H9 (cell line): ENCODE measurements at regions not wholly inside any gene's neighbourhood (a gene's known extent, or its start where the extent isn't known, plus 50 kb on each side); places are given as distances from the start of the nearest gene placed in this dataset.

Experiments
- DNase-seq: peaks from one replicate; pipeline ENCODE4 v3.0.0-alpha.2; 2017
- H2AFZ ChIP-seq: one replicate; pipeline ENCODE4 v1.6.1; 2013; ENCODE audit warnings: mild to moderate bottlenecking, low read length, control low read depth, moderate library complexity
- H2AK5ac ChIP-seq: 2 replicates; pipeline ENCODE4 v1.6.1; 2013; ENCODE audit warnings: low read length, control low read depth, mixed read lengths; ENCODE audit not compliant: insufficient read length
- H2BK120ac ChIP-seq: one replicate; pipeline ENCODE4 v1.6.1; 2013; ENCODE audit warnings: low read depth, mild to moderate bottlenecking, low read length, control low read depth, inconsistent platforms; ENCODE audit not compliant: poor library complexity, severe bottlenecking
- H2BK12ac ChIP-seq: 2 replicates; pipeline ENCODE4 v1.6.1; 2013; ENCODE audit warnings: low read length, control low read depth, mixed read lengths, low read depth; ENCODE audit not compliant: insufficient read length
- H2BK15ac ChIP-seq: 2 replicates; pipeline ENCODE4 v1.6.1; 2013; ENCODE audit warnings: low read depth, low read length, control low read depth
- H2BK20ac ChIP-seq: one replicate; pipeline ENCODE4 v1.6.1; 2013; ENCODE audit warnings: low read depth, mild to moderate bottlenecking, low read length, control low read depth, inconsistent platforms; ENCODE audit not compliant: poor library complexity, severe bottlenecking
- H2BK5ac ChIP-seq: 2 replicates; pipeline ENCODE4 v1.6.1; 2013; ENCODE audit warnings: low read length, control low read depth, mixed read lengths; ENCODE audit not compliant: insufficient read length
- H3K14ac ChIP-seq: 2 replicates; pipeline ENCODE4 v1.6.1; 2013; ENCODE audit warnings: low read length, control low read depth; ENCODE audit not compliant: insufficient read depth
- H3K18ac ChIP-seq: 2 replicates; pipeline ENCODE4 v1.6.1; 2013; ENCODE audit warnings: low read depth, mild to moderate bottlenecking, mixed read lengths, low read length, control low read depth; ENCODE audit not compliant: insufficient read length
- H3K23ac ChIP-seq: 2 replicates; pipeline ENCODE4 v1.6.1; 2013; ENCODE audit warnings: low read length, control low read depth, mixed read lengths, low read depth; ENCODE audit not compliant: insufficient read length
- H3K23me2 ChIP-seq: 2 replicates; pipeline ENCODE4 v1.6.1; 2013; ENCODE audit warnings: low read depth, mild to moderate bottlenecking, mixed read lengths, low read length, control low read depth; ENCODE audit not compliant: insufficient read length, poor library complexity, severe bottlenecking
- H3K27ac ChIP-seq: 2 replicates; pipeline ENCODE4 v1.5.1; 2013; ENCODE audit warnings: low read length, control low read depth, mixed read lengths, low read depth; ENCODE audit not compliant: insufficient read length
- H3K27me3 ChIP-seq: 2 replicates; pipeline ENCODE4 v1.6.1; 2013; ENCODE audit warnings: low read length, control low read depth, inconsistent platforms; ENCODE audit not compliant: insufficient read depth
- H3K4ac ChIP-seq: 2 replicates; pipeline ENCODE4 v1.6.1; 2013; ENCODE audit warnings: low read depth, mild to moderate bottlenecking, control low read depth, inconsistent platforms, low read length, moderate library complexity
- H3K4me1 ChIP-seq: 2 replicates; pipeline ENCODE4 v1.6.1; 2013; ENCODE audit warnings: low read length, control low read depth, inconsistent platforms; ENCODE audit not compliant: insufficient read depth
- H3K4me2 ChIP-seq: 2 replicates; pipeline ENCODE4 v1.6.1; 2013; ENCODE audit warnings: low read length, control low read depth, mixed read lengths; ENCODE audit not compliant: insufficient read length, insufficient read depth
- H3K56ac ChIP-seq: 2 replicates; pipeline ENCODE4 v1.6.1; 2013; ENCODE audit warnings: low read depth, mild to moderate bottlenecking, mixed read lengths, low read length, control low read depth; ENCODE audit not compliant: insufficient read length
- H3K79me1 ChIP-seq: 2 replicates; pipeline ENCODE4 v1.6.1; 2013; ENCODE audit warnings: low read depth, mild to moderate bottlenecking, moderate library complexity, low read length, control low read depth, inconsistent platforms; ENCODE audit not compliant: insufficient read depth, poor library complexity, severe bottlenecking
- H3K79me2 ChIP-seq: 2 replicates; pipeline ENCODE4 v1.6.1; 2013; ENCODE audit warnings: low read length, control low read depth, inconsistent platforms; ENCODE audit not compliant: insufficient read depth
- H3K9ac ChIP-seq: 2 replicates; pipeline ENCODE4 v1.6.1; 2013; ENCODE audit warnings: low read length, control low read depth, mixed read lengths; ENCODE audit not compliant: insufficient read length; ENCODE audit errors: extremely low read depth
- H3K9me3 ChIP-seq: one replicate; pipeline ENCODE4 v1.6.1; 2013; ENCODE audit warnings: low read depth, low read length, inconsistent platforms; ENCODE audit not compliant: control insufficient read depth
- H3T11ph ChIP-seq: one replicate; pipeline ENCODE4 v1.6.1; 2013; ENCODE audit warnings: mild to moderate bottlenecking, low read length, control low read depth, inconsistent platforms
- H4K20me1 ChIP-seq: one replicate; pipeline ENCODE4 v1.6.1; 2013; ENCODE audit not compliant: control insufficient read depth, insufficient read length, insufficient read depth
- H4K5ac ChIP-seq: 2 replicates; pipeline ENCODE4 v1.6.1; 2013; ENCODE audit warnings: low read depth, mild to moderate bottlenecking, mixed read lengths, low read length, control low read depth; ENCODE audit not compliant: insufficient read length
- H4K8ac ChIP-seq: replicated peaks from 2 replicates; pipeline ENCODE4 v1.6.1; 2013; ENCODE audit warnings: low read length, control low read depth, mixed read lengths, low read depth; ENCODE audit not compliant: insufficient read length
- H4K91ac ChIP-seq: 2 replicates; pipeline ENCODE4 v1.6.1; 2013; ENCODE audit warnings: low read depth, mild to moderate bottlenecking, moderate library complexity, mixed read lengths, low read length, control low read depth; ENCODE audit not compliant: insufficient read length
- H3K27ac Mint-ChIP-seq, 3 experiments: 2 replicates in 2 of 3; 3 replicates in 1 of 3; pipeline ENCODE4 v1.8.0; 2020 to 2021; ENCODE audit warnings: mixed read lengths in 3 of 3, mild to moderate bottlenecking in 1 of 3, moderate library complexity in 1 of 3
- H3K27me3 Mint-ChIP-seq: 2 replicates; pipeline ENCODE4 v1.8.0; 2021; ENCODE audit warnings: low read depth, mild to moderate bottlenecking, moderate library complexity, mixed read lengths
- H3K36me3 Mint-ChIP-seq, 3 experiments: 2 replicates in 2 of 3; 3 replicates in 1 of 3; pipeline ENCODE4 v1.8.0; 2020 to 2021; ENCODE audit warnings: low read depth in 3 of 3, mixed read lengths in 3 of 3; ENCODE audit not compliant: insufficient read depth in 1 of 3
- H3K4me1 Mint-ChIP-seq, 2 experiments: 2 replicates each; pipeline ENCODE4 v1.8.0; 2020; ENCODE audit warnings: mixed read lengths in 2 of 2
- H3K4me3 Mint-ChIP-seq, 2 experiments: 2 replicates in 1 of 2; 3 replicates in 1 of 2; pipeline ENCODE4 v1.8.0; 2020 to 2021; ENCODE audit warnings: mild to moderate bottlenecking in 2 of 2, mixed read lengths in 2 of 2, moderate library complexity in 1 of 2
- H3K9me3 Mint-ChIP-seq, 2 experiments: 2 replicates in 1 of 2; 3 replicates in 1 of 2; pipeline ENCODE4 v1.8.0; 2020; ENCODE audit warnings: mild to moderate bottlenecking in 2 of 2, mixed read lengths in 2 of 2, moderate library complexity in 1 of 2
- WGBS: extraction: QIAGEN DNeasy Blood & Tissue Kit; methylation state at CpG from one replicate; pipeline ENCODE4 v1.1.7; 2013; ENCODE audit warnings: missing lambda C conversion rate, low lambda C conversion rate, mixed read lengths; ENCODE audit not compliant: insufficient read length; ENCODE audit errors: extremely low coverage; 5-methylcytosine and 5-hydroxymethylcytosine counted together
- TF ChIP-seq, protein P1 (sequence below): fragments of 200-600 bp; sonication (generic); conservative IDR thresholded peaks from 3 replicates; pipeline ENCODE4 v1.8.0; 2021; ENCODE audit warnings: antibody characterized with exemption, mild to moderate bottlenecking

DNA sequence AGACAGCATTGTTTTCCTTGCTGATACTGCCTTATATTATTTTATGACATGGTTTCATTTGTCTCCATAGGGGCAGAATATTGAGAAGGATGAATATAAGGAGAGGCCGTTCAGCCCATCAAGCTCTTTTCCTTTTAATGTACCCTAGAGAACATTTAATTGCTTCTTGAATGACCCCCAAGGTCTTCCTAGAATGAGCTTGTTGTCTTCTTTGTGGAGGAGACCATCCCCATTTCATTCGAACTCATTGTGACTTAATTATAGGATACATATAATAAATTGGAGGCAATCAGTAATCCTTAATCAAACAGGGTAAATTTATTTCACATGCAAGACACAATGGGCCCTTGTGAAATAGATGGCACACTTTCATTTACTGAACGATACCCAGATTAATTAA lies 231.3 kb downstream of the MDFIC start:
- Histone ChIP-seq H3K23me2 (no peaks in the 10 kb centered on the region), H3T11ph (no peak overlapping the region), H2BK15ac (no peak overlapping the region), H3K14ac (no peak overlapping the region), H2BK120ac (no peak overlapping the region), H3K9me3 (no peaks in the 10 kb centered on the region), H3K27ac (no peak overlapping the region), H2AK5ac (no peak overlapping the region), H3K79me1 (no peaks in the 10 kb centered on the region), H2BK5ac (no peak overlapping the region), H3K4me1 (no peaks in the 10 kb centered on the region), H2BK20ac (no peak overlapping the region), H3K9ac (no peak overlapping the region), H3K18ac (no peak overlapping the region), H2AFZ (no peak overlapping the region), H4K20me1 (no peaks in the 10 kb centered on the region), H4K5ac (no peak overlapping the region), H3K79me2 (no peaks in the 10 kb centered on the region), H4K8ac (no peak overlapping the region), H3K56ac (no peak overlapping the region), H2BK12ac (no peak overlapping the region), H3K23ac (no peak overlapping the region), H3K4me2 (no peak overlapping the region), H3K4ac (no peak overlapping the region), H4K91ac (no peak overlapping the region), H3K27me3 (no peaks in the 10 kb centered on the region)
- Mint-ChIP-seq H3K27ac (no peak overlapping the region), H3K4me3 (no peak overlapping the region), H3K9me3 (no peaks in the 10 kb centered on the region), H3K4me1 (no peaks in the 10 kb centered on the region), H3K36me3 (no peaks in the 10 kb centered on the region), H3K27me3 (no peaks in the 10 kb centered on the region)
- no CpG with 5 or more reads among the region's 3 CpGs for WGBS
- no peak for DNase-seq
- TF ChIP-seq, protein P1, sequence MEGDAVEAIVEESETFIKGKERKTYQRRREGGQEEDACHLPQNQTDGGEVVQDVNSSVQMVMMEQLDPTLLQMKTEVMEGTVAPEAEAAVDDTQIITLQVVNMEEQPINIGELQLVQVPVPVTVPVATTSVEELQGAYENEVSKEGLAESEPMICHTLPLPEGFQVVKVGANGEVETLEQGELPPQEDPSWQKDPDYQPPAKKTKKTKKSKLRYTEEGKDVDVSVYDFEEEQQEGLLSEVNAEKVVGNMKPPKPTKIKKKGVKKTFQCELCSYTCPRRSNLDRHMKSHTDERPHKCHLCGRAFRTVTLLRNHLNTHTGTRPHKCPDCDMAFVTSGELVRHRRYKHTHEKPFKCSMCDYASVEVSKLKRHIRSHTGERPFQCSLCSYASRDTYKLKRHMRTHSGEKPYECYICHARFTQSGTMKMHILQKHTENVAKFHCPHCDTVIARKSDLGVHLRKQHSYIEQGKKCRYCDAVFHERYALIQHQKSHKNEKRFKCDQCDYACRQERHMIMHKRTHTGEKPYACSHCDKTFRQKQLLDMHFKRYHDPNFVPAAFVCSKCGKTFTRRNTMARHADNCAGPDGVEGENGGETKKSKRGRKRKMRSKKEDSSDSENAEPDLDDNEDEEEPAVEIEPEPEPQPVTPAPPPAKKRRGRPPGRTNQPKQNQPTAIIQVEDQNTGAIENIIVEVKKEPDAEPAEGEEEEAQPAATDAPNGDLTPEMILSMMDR, result no peak
